ENCODE measurements at regions not wholly inside any gene's neighbourhood (a gene's known extent, or its start where the extent isn't known, plus 50 kb on each side); places are given as distances from the start of the nearest gene placed in this dataset.

DNA sequence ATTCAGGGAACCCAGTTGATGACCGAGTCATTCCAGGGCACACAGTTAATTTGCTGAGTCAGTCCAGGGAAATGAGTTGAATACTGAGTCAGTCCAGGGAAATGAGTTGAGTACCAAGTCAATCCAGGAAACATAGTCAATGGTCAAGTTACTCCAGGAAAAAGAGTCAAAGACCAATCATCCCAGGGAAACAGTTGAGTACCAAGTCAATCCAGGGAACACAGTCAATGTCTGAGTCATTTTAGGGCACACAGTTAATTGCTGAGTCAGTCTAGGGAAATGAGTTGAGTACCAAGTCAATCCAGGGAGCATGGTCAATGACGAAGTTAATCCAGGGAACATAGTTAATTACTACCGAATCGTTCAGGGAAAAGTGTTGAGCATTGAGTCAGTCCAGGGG is 754.4 kb downstream of the NLGN4X start:
- Histone ChIP-seq H3F3A (ENCODE audit: control insufficient read depth, insufficient read depth) (no peaks in the 10 kb centered on the region), H3K4me1 (ENCODE audit: control insufficient read depth, low read length) (no peaks in the 10 kb centered on the region), H3K79me2 (ENCODE audit: control insufficient read depth, low read length) (no peaks in the 10 kb centered on the region), H3K4me3 (ENCODE audit: low read length) (no peak overlapping the region), H3K9me3 (ENCODE audit: control insufficient read depth, insufficient read depth, low read length) (no peaks in the 10 kb centered on the region), H3K36me3 (ENCODE audit: control insufficient read depth, low read length) (no peaks in the 10 kb centered on the region), H3K27me3 (ENCODE audit: control insufficient read depth, low read length) (no peaks in the 10 kb centered on the region), H3K9me2 (replicated peaks; ENCODE audit: control insufficient read depth, low read length) (no peaks in the 10 kb centered on the region), H4K20me1 (ENCODE audit: control insufficient read depth, insufficient read depth, low read depth, low read length) (no peaks in the 10 kb centered on the region), H3K4me2 (ENCODE audit: low read length) (no peak overlapping the region), H3K27ac (ENCODE audit: low read depth, low read length) (no peak overlapping the region)
- TF ChIP-seq EZH2phosphoT487 (IDR thresholded peaks at IDR 0.05; ENCODE audit: borderline replicate concordance, low read length) = no peak
- TF ChIP-seq, protein P1, sequence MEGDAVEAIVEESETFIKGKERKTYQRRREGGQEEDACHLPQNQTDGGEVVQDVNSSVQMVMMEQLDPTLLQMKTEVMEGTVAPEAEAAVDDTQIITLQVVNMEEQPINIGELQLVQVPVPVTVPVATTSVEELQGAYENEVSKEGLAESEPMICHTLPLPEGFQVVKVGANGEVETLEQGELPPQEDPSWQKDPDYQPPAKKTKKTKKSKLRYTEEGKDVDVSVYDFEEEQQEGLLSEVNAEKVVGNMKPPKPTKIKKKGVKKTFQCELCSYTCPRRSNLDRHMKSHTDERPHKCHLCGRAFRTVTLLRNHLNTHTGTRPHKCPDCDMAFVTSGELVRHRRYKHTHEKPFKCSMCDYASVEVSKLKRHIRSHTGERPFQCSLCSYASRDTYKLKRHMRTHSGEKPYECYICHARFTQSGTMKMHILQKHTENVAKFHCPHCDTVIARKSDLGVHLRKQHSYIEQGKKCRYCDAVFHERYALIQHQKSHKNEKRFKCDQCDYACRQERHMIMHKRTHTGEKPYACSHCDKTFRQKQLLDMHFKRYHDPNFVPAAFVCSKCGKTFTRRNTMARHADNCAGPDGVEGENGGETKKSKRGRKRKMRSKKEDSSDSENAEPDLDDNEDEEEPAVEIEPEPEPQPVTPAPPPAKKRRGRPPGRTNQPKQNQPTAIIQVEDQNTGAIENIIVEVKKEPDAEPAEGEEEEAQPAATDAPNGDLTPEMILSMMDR (IDR thresholded peaks at IDR 0.05; ENCODE audit: low read depth, low read length, poor library complexity, severe bottlenecking) = no peak

DNA sequence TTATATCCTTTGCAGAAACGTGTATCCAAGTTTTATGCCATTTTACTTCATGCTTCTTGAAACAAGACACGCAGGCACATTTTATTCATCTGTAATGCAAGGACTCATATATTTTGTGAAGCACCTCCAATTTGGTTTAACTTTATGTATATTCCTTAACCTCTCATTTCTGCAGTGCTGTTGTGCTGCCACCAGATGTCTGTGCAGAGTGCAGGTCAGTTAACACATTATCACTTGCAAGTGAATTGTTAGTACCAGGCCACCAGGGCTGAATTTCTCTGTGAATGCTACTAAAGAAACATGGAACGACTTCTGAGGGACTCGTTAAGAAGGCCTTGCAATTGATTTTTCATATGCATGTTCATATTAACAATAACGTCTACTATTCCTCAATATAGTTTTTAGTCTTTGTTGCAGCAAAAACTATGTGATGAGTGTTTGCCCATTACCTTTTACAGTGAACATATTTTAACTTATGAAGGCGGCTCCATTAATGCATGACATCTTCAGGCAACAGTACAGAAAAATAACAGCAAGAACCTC is 770.3 kb downstream of the NLGN4X start:
- Histone ChIP-seq H3K36me3 (ENCODE audit: control insufficient read depth, low read length) (no peaks in the 10 kb centered on the region), H3F3A (ENCODE audit: control insufficient read depth, insufficient read depth) (no peaks in the 10 kb centered on the region), H3K9me3 (ENCODE audit: control insufficient read depth, insufficient read depth, low read length) (no peaks in the 10 kb centered on the region), H3K27me3 (ENCODE audit: control insufficient read depth, low read length) (no peaks in the 10 kb centered on the region), H3K4me2 (ENCODE audit: low read length) (no peak overlapping the region), H3K9me2 (replicated peaks; ENCODE audit: control insufficient read depth, low read length) (no peaks in the 10 kb centered on the region), H4K20me1 (ENCODE audit: control insufficient read depth, insufficient read depth, low read depth, low read length) (no peaks in the 10 kb centered on the region), H3K27ac (ENCODE audit: low read depth, low read length) (no peak overlapping the region), H3K79me2 (ENCODE audit: control insufficient read depth, low read length) (no peaks in the 10 kb centered on the region), H3K4me3 (ENCODE audit: low read length) (no peak overlapping the region), H3K4me1 (ENCODE audit: control insufficient read depth, low read length) (no peaks in the 10 kb centered on the region)
- no peak for TF ChIP-seq EZH2phosphoT487 (IDR thresholded peaks at IDR 0.05; ENCODE audit: borderline replicate concordance, low read length)

DNA sequence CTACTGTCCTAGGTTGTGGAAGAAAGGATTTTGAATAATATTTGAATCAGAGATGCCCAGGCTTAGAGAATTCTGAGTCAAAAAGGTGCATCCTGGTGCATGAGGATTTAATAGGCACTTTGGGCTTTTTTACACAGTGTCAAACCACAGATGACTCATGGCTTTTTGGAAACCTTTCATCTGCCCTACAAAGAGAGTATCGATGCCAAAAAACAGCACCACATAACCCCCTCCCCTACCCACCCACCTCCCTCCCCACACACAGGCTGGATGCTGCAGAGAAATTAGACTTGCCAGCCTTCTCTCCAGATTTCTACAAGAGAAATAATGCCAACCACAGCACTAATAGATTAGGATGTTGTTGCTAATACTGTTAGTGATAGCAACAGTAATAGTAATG is 779.3 kb downstream of the NLGN4X start:
- H3F3A ChIP-seq (ENCODE audit: control insufficient read depth, insufficient read depth) = no peaks in the 10 kb centered on the region
- no peaks in the 10 kb centered on the region for H3K4me1 ChIP-seq (ENCODE audit: control insufficient read depth, low read length)
- H3K36me3 ChIP-seq (ENCODE audit: control insufficient read depth, low read length) = no peaks in the 10 kb centered on the region
- H3K27me3 ChIP-seq (ENCODE audit: control insufficient read depth, low read length) = no peaks in the 10 kb centered on the region
- no peak overlapping the region for H3K27ac ChIP-seq (ENCODE audit: low read depth, low read length)
- no peak overlapping the region for H3K4me2 ChIP-seq (ENCODE audit: low read length)
- H3K9me3 ChIP-seq (ENCODE audit: control insufficient read depth, insufficient read depth, low read length) = no peaks in the 10 kb centered on the region
- H3K79me2 ChIP-seq (ENCODE audit: control insufficient read depth, low read length) = no peaks in the 10 kb centered on the region
- no peak for TF ChIP-seq EZH2phosphoT487 (IDR thresholded peaks at IDR 0.05; ENCODE audit: borderline replicate concordance, low read length)
- TF ChIP-seq, protein P1 (IDR thresholded peaks at IDR 0.05; ENCODE audit: low read depth, low read length, poor library complexity, severe bottlenecking) = no peak
- no peaks in the 10 kb centered on the region for H3K9me2 ChIP-seq (replicated peaks; ENCODE audit: control insufficient read depth, low read length)
- no peak overlapping the region for H3K4me3 ChIP-seq (ENCODE audit: low read length)
- no peaks in the 10 kb centered on the region for H4K20me1 ChIP-seq (ENCODE audit: control insufficient read depth, insufficient read depth, low read depth, low read length)

DNA sequence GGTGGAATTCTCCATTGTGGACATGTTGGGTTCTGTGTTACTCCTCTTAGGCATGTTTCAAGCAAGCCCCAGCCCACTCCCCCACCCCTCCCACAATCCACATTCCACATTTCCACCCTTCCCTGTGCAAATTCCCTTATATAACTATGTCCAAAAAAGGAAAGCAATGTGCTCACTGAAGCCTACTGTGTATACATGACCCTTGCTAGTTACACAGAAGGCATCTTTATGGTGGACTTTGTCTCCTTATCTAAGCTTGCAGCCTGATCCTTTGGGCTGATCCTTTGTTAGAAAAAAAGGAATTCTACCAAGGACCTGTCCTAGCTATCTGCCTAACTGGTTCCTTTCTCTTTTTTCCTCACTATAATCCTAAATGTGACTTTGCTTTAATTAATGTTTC is 796.8 kb downstream of the NLGN4X start:
- Histone ChIP-seq H3K4me2 (ENCODE audit: low read length) (no peak overlapping the region), H3K36me3 (ENCODE audit: control insufficient read depth, low read length) (no peaks in the 10 kb centered on the region), H3K79me2 (ENCODE audit: control insufficient read depth, low read length) (no peaks in the 10 kb centered on the region), H3K27me3 (ENCODE audit: control insufficient read depth, low read length) (no peaks in the 10 kb centered on the region), H3K27ac (ENCODE audit: low read depth, low read length) (no peak overlapping the region), H3K9me2 (replicated peaks; ENCODE audit: control insufficient read depth, low read length) (no peaks in the 10 kb centered on the region), H4K20me1 (ENCODE audit: control insufficient read depth, insufficient read depth, low read depth, low read length) (no peaks in the 10 kb centered on the region), H3K4me3 (ENCODE audit: low read length) (no peak overlapping the region), H3K4me1 (ENCODE audit: control insufficient read depth, low read length) (no peaks in the 10 kb centered on the region), H3F3A (ENCODE audit: control insufficient read depth, insufficient read depth) (no peaks in the 10 kb centered on the region), H3K9me3 (ENCODE audit: control insufficient read depth, insufficient read depth, low read length) (no peaks in the 10 kb centered on the region)
- TF ChIP-seq, protein P1 (IDR thresholded peaks at IDR 0.05; ENCODE audit: low read depth, low read length, poor library complexity, severe bottlenecking) = no peak
- TF ChIP-seq EZH2phosphoT487 (IDR thresholded peaks at IDR 0.05; ENCODE audit: borderline replicate concordance, low read length) = no peak

Measured in DOHH2 (cell line).